ENCODE measurements at regions not wholly inside any gene's neighbourhood (a gene's known extent, or its start where the extent isn't known, plus 50 kb on each side); places are given as distances from the start of the nearest gene placed in this dataset.

- Mint-ChIP-seq H3K27ac (no peak overlapping the region), H3K27me3 (ENCODE audit: insufficient read depth, low read depth) (peaks cover 2% of the 10 kb centered on the region), H3K4me1 (no peaks in the 10 kb centered on the region), H3K9me3 (peaks cover 3% of the 10 kb centered on the region), H3K4me3 (no peak overlapping the region), H3K36me3 (no peaks in the 10 kb centered on the region)
- Histone ChIP-seq H3K36me3 (no peaks in the 10 kb centered on the region), H3F3A (ENCODE audit: low read depth) (no peaks in the 10 kb centered on the region), H4K20me1 (ENCODE audit: low read depth) (no peaks in the 10 kb centered on the region), H3K27me3 (no peaks in the 10 kb centered on the region), H3K79me2 (ENCODE audit: low read depth) (no peaks in the 10 kb centered on the region), H3K4me2 (no peak overlapping the region), H3K4me3 (no peak overlapping the region), H3K9ac (no peak overlapping the region), H3K4me1 (no peaks in the 10 kb centered on the region), H3K27ac (no peak overlapping the region), H3K9me3 (ENCODE audit: low read depth) (no peaks in the 10 kb centered on the region), H2AFZ (replicated peaks) (no peak overlapping the region)
- no peak for DNase-seq (ENCODE audit: low spot score)
- TF ChIP-seq EZH2 (IDR thresholded peaks at IDR 0.05) (no peak), EZH2phosphoT487 (IDR thresholded peaks at IDR 0.05) (no peak), CTCF (IDR thresholded peaks at IDR 0.05) (no peak)
Measured at GRCh38 chr9:16115994-16116393, 563.2 kb downstream of the CCDC171 start.

- H2AFZ ChIP-seq (replicated peaks) = no peak overlapping the region
- DNase-seq (ENCODE audit: low spot score) = no peak
- TF ChIP-seq EZH2phosphoT487 (IDR thresholded peaks at IDR 0.05) (no peak), CTCF (IDR thresholded peaks at IDR 0.05) (no peak), EZH2 (IDR thresholded peaks at IDR 0.05) (no peak)
- no peaks in the 10 kb centered on the region for H3K36me3 ChIP-seq
- no peak overlapping the region for H3K4me3 ChIP-seq
- H3K4me1 ChIP-seq = no peaks in the 10 kb centered on the region
- H3K27me3 ChIP-seq = no peaks in the 10 kb centered on the region
- H3K36me3 Mint-ChIP-seq = no peaks in the 10 kb centered on the region
- H3K4me3 Mint-ChIP-seq = no peak overlapping the region
- H4K20me1 ChIP-seq (ENCODE audit: low read depth) = no peaks in the 10 kb centered on the region
- H3K27me3 Mint-ChIP-seq (ENCODE audit: insufficient read depth, low read depth) = no peaks in the 10 kb centered on the region
- no peaks in the 10 kb centered on the region for H3F3A ChIP-seq (ENCODE audit: low read depth)
- H3K27ac ChIP-seq = no peak overlapping the region
- H3K79me2 ChIP-seq (ENCODE audit: low read depth) = no peaks in the 10 kb centered on the region
- H3K9ac ChIP-seq = no peak overlapping the region
- H3K9me3 ChIP-seq (ENCODE audit: low read depth) = no peaks in the 10 kb centered on the region
- H3K4me2 ChIP-seq = no peak overlapping the region
- no peaks in the 10 kb centered on the region for H3K4me1 Mint-ChIP-seq
- no peak overlapping the region for H3K27ac Mint-ChIP-seq
- peaks cover 3% of the 10 kb centered on the region for H3K9me3 Mint-ChIP-seq
Measured at GRCh38 chr9:16118043-16118442, 565.2 kb downstream of the CCDC171 start.

GRCh38 chr9:16119261-16120230 lies 566.7 kb downstream of the CCDC171 start:
- no peaks in the 10 kb centered on the region for H4K20me1 ChIP-seq (ENCODE audit: low read depth)
- Mint-ChIP-seq H3K27me3 (ENCODE audit: insufficient read depth, low read depth) (no peaks in the 10 kb centered on the region), H3K4me1 (no peaks in the 10 kb centered on the region), H3K4me3 (no peak overlapping the region), H3K9me3 (peaks cover 3% of the 10 kb centered on the region), H3K36me3 (no peaks in the 10 kb centered on the region), H3K27ac (no peak overlapping the region)
- peak overlapping the region; percentile 17 for H2AFZ ChIP-seq (replicated peaks)
- no peaks in the 10 kb centered on the region for H3K9me3 ChIP-seq (ENCODE audit: low read depth)
- H3K4me1 ChIP-seq = no peaks in the 10 kb centered on the region
- no peaks in the 10 kb centered on the region for H3K36me3 ChIP-seq
- no peak overlapping the region for H3K4me3 ChIP-seq
- no peak overlapping the region for H3K9ac ChIP-seq
- DNase-seq (ENCODE audit: low spot score) = no peak
- H3K4me2 ChIP-seq = no peak overlapping the region
- H3F3A ChIP-seq (ENCODE audit: low read depth) = no peaks in the 10 kb centered on the region
- H3K79me2 ChIP-seq (ENCODE audit: low read depth) = no peaks in the 10 kb centered on the region
- TF ChIP-seq CTCF (IDR thresholded peaks at IDR 0.05) (no peak), EZH2phosphoT487 (IDR thresholded peaks at IDR 0.05) (no peak), EZH2 (IDR thresholded peaks at IDR 0.05) (no peak)
- H3K27ac ChIP-seq = no peak overlapping the region
- H3K27me3 ChIP-seq = no peaks in the 10 kb centered on the region
